Fibroblast of lung (primary cell): ENCODE measurements at regions not wholly inside any gene's neighbourhood (a gene's known extent, or its start where the extent isn't known, plus 50 kb on each side); places are given as distances from the start of the nearest gene placed in this dataset.
A peak's percentile ranks its signal among the peaks of the same experiment; 100 is the strongest.

Experiments
- CTCF ChIP-seq, 2 donors: IDR thresholded peaks in 1 of 2; conservative IDR thresholded peaks in 1 of 2; 1 replicate in 1 of 2; 2 replicates in 1 of 2; pipeline ENCODE4 v1.5.1; 2011 to 2012; ENCODE audit warnings: low read length in 2 of 2, control low read depth in 1 of 2, inconsistent platforms in 1 of 2, low read depth in 1 of 2, mild to moderate bottlenecking in 1 of 2
- EZH2 ChIP-seq: IDR thresholded peaks from 2 replicates; pipeline ENCODE4 v1.5.1; 2012; ENCODE audit warnings: low read length, control low read depth, mild to moderate bottlenecking; ENCODE audit errors: missing control alignments

GRCh38 chr11:101759771-101760450, 154.9 kb upstream of the CEP126 start:
- TF ChIP-seq CTCF (conservative IDR thresholded peaks at IDR 0.05 in 1 of 2, IDR thresholded peaks at IDR 0.05 in 1 of 2; ENCODE audit: low read depth in 1 of 2, low read length in 2 of 2) (peak; percentile 27 to 29), EZH2 (no peak)
